ENCODE measurements at regions not wholly inside any gene's neighbourhood (a gene's known extent, or its start where the extent isn't known, plus 50 kb on each side); places are given as distances from the start of the nearest gene placed in this dataset.
A peak's percentile ranks its signal among the peaks of the same experiment; 100 is the strongest.

- no peak overlapping the region for H3K4me3 ChIP-seq (replicated peaks in 1 of 2; ENCODE audit: low read depth in 1 of 2, low read length in 2 of 2)
- H3K4me1 ChIP-seq (ENCODE audit: control insufficient read depth in 1 of 2, insufficient read depth in 2 of 2, low read length in 2 of 2): no peaks in the 10 kb centered on the region
- H3K9me2 ChIP-seq (ENCODE audit: insufficient read depth): no peaks in the 10 kb centered on the region
- DNase-seq (ENCODE audit: low read depth, low spot score) (peak; percentile 22), ATAC-seq (peak; percentile 53; the same call in 1 of the 2 replicates)
- H3K9ac ChIP-seq (ENCODE audit: low read length): no peak overlapping the region
- no peaks in the 10 kb centered on the region for H3K79me2 ChIP-seq (ENCODE audit: insufficient read depth, low read length)
- ChIA-PET POLR2A (no interaction called here), RAD21 (ENCODE audit: low non-redundant PET in 1 of 2, low total read pairs in 2 of 2, uncharacterized antibody in 2 of 2, unreplicated experiment in 2 of 2) (interaction anchor here in 1 of 2 experiments (0.7 kb wide), 1 partner anchor 878 kb away, joined by 3 read pairs; no protein-coding TSS in a partner anchor), CTCF (interaction anchor here (0.7 to 1.8 kb wide), 13 partner anchors 9 to 893 kb away, joined by 3 to 12 read pairs (median 4); no protein-coding TSS in a partner anchor)
- no TSS peak for BruUV-seq (replicated peaks)
- no peak overlapping the region for H3K4me2 ChIP-seq (ENCODE audit: low read length)
- intact Hi-C loops (cut with micrococcal nuclease): loop anchor here (5.0 kb wide), 2 partner anchors 714 to 869 kb away; no protein-coding TSS in a partner anchor
- H3K27me3 ChIP-seq (ENCODE audit: insufficient read depth, low read length): peaks cover 3% of the 10 kb centered on the region; the same call in 1 of the 2 replicates
- H4K20me1 ChIP-seq (ENCODE audit: insufficient read depth): no peaks in the 10 kb centered on the region
- no peak for TF ChIP-seq EZH2 (IDR thresholded peaks at IDR 0.05)
- peak; percentile 40 to 83 (median 67); a peak in 5 of 6 replicates for TF ChIP-seq CTCF (IDR thresholded peaks at IDR 0.05 in 2 of 3, conservative IDR thresholded peaks at IDR 0.05 in 1 of 3; ENCODE audit: borderline replicate concordance in 1 of 3, insufficient read depth in 1 of 3, low read depth in 2 of 3, low read length in 2 of 3)
- peak; percentile 65 for TF ChIP-seq RAD21 (IDR thresholded peaks at IDR 0.05; ENCODE audit: low read depth)
- H2AFZ ChIP-seq (ENCODE audit: low read depth, low read length, poor library complexity, severe bottlenecking): no peak overlapping the region
- H3K36me3 ChIP-seq (ENCODE audit: control insufficient read depth in 1 of 2, insufficient read depth in 2 of 2, low read length in 2 of 2): no peaks in the 10 kb centered on the region
- no peak overlapping the region for H3K27ac ChIP-seq (ENCODE audit: low read depth, low read length)
- H3K9me3 ChIP-seq (ENCODE audit: control insufficient read depth in 1 of 2, insufficient read depth in 1 of 2, low read depth in 1 of 2, low read length in 2 of 2): no peaks in the 10 kb centered on the region
Measured at GRCh38 chr2:164061129-164061746, 325.4 kb upstream of the FIGN start.

- ChIA-PET RAD21 (ENCODE audit: low non-redundant PET in 1 of 2, low total read pairs in 2 of 2, uncharacterized antibody in 2 of 2, unreplicated experiment in 2 of 2) (no interaction called here), POLR2A (no interaction called here), CTCF (interaction anchor here (1.6 kb wide), 1 partner anchor 891 kb away, joined by 4 read pairs; no protein-coding TSS in a partner anchor)
- peaks cover 6% of the 10 kb centered on the region; the same call in 1 of the 2 replicates for H3K27me3 ChIP-seq (ENCODE audit: insufficient read depth, low read length)
- no peak overlapping the region for H3K9ac ChIP-seq (ENCODE audit: low read length)
- no peaks in the 10 kb centered on the region for H3K36me3 ChIP-seq (ENCODE audit: control insufficient read depth in 1 of 2, insufficient read depth in 2 of 2, low read length in 2 of 2)
- no peaks in the 10 kb centered on the region for H4K20me1 ChIP-seq (ENCODE audit: insufficient read depth)
- no peaks in the 10 kb centered on the region for H3K4me1 ChIP-seq (ENCODE audit: control insufficient read depth in 1 of 2, insufficient read depth in 2 of 2, low read length in 2 of 2)
- no peaks in the 10 kb centered on the region for H3K79me2 ChIP-seq (ENCODE audit: insufficient read depth, low read length)
- H3K4me3 ChIP-seq (replicated peaks in 1 of 2; ENCODE audit: low read depth in 1 of 2, low read length in 2 of 2): no peak overlapping the region
- ATAC-seq (no peak), DNase-seq (ENCODE audit: low read depth, low spot score) (no peak)
- H3K9me2 ChIP-seq (ENCODE audit: insufficient read depth): no peaks in the 10 kb centered on the region
- no peak overlapping the region for H2AFZ ChIP-seq (ENCODE audit: low read depth, low read length, poor library complexity, severe bottlenecking)
- no peak overlapping the region for H3K27ac ChIP-seq (ENCODE audit: low read depth, low read length)
- no peaks in the 10 kb centered on the region for H3K9me3 ChIP-seq (ENCODE audit: control insufficient read depth in 1 of 2, insufficient read depth in 1 of 2, low read depth in 1 of 2, low read length in 2 of 2)
- no TSS peak for BruUV-seq (replicated peaks)
- intact Hi-C loops (cut with micrococcal nuclease): loop anchor here (5.0 kb wide), 2 partner anchors 713 to 868 kb away; no protein-coding TSS in a partner anchor
- no peak overlapping the region for H3K4me2 ChIP-seq (ENCODE audit: low read length)
- no peak for TF ChIP-seq MAX (IDR thresholded peaks at IDR 0.05)
- TF ChIP-seq EZH2phosphoT487 (IDR thresholded peaks at IDR 0.05; ENCODE audit: borderline replicate concordance): no peak
- TF ChIP-seq ZFX (IDR thresholded peaks at IDR 0.05): no peak
- TF ChIP-seq CTCF (IDR thresholded peaks at IDR 0.05 in 2 of 3, conservative IDR thresholded peaks at IDR 0.05 in 1 of 3; ENCODE audit: borderline replicate concordance in 1 of 3, insufficient read depth in 1 of 3, low read depth in 2 of 3, low read length in 2 of 3): no peak
- TF ChIP-seq ELF1 (IDR thresholded peaks at IDR 0.05; ENCODE audit: borderline replicate concordance, low read depth): no peak
- no peak for TF ChIP-seq SIN3A (IDR thresholded peaks at IDR 0.05; ENCODE audit: low read depth)
- no peak for TF ChIP-seq CEBPB (IDR thresholded peaks at IDR 0.05; ENCODE audit: low read depth)
- no peak for TF ChIP-seq EGR1 (IDR thresholded peaks at IDR 0.05; ENCODE audit: low read depth)
- TF ChIP-seq ZNF274 (IDR thresholded peaks at IDR 0.05; ENCODE audit: low read depth, low read length): no peak
- TF ChIP-seq TCF7L2 (IDR thresholded peaks at IDR 0.05; ENCODE audit: borderline replicate concordance, extremely low read depth, insufficient read depth, insufficient read length): no peak
- TF ChIP-seq SRF (IDR thresholded peaks at IDR 0.05; ENCODE audit: low read depth): no peak
Measured at GRCh38 chr2:164060031-164060430, 324.2 kb upstream of the FIGN start.
